CD4-positive, alpha-beta memory T cell (primary cell): ENCODE measurements at regions not wholly inside any gene's neighbourhood (a gene's known extent, or its start where the extent isn't known, plus 50 kb on each side); places are given as distances from the start of the nearest gene placed in this dataset.
"Not testable (repeated sequence)": the region's sequence is repeated elsewhere in the genome, so short reads cannot be mapped to it uniquely, and the experiment has no call there.

Experiments
- CTCF ChIA-PET: fragments of 350-600 bp; sonication (Branson Sonifier 250); formaldehyde crosslinking; loops from one replicate; lab custom pipeline; 2021; ENCODE audit warnings: inconsistent platforms; ENCODE audit not compliant: partially characterized antibody; lab: Charles Lee
- POLR2A ChIA-PET: fragments of 350-600 bp; sonication (Branson Sonifier 250); formaldehyde crosslinking; loops from one replicate; lab custom pipeline; 2021; ENCODE audit not compliant: partially characterized antibody; lab: Charles Lee
- DNase-seq, 5 donors: peaks; one replicate each; pipeline versions ENCODE4 v3.0.0 to v3.0.0-alpha.2; 2020 to 2022; ENCODE audit warnings: mixed read lengths in 1 of 5
- H3K27ac ChIP-seq: one replicate; pipeline ENCODE4 v1.7.0; 2013; ENCODE audit warnings: low read depth, low read length
- H3K27me3 ChIP-seq: 2 replicates; pipeline ENCODE4 v1.7.0; 2013; ENCODE audit warnings: mild to moderate bottlenecking, low read length, moderate library complexity; ENCODE audit not compliant: insufficient read depth
- H3K36me3 ChIP-seq: 2 replicates; pipeline ENCODE4 v1.7.0; 2013; ENCODE audit warnings: mild to moderate bottlenecking, low read length, moderate library complexity; ENCODE audit not compliant: insufficient read depth
- H3K4me1 ChIP-seq: 2 replicates; pipeline ENCODE4 v1.7.0; 2013; ENCODE audit warnings: mild to moderate bottlenecking, low read length, moderate library complexity; ENCODE audit not compliant: insufficient read depth
- H3K4me3 ChIP-seq, 2 donors: one replicate each; pipeline ENCODE4 v1.7.0; 2013; ENCODE audit warnings: low read length in 2 of 2, mild to moderate bottlenecking in 1 of 2
- H3K9me3 ChIP-seq, 2 donors: one replicate each; pipeline ENCODE4 v1.7.0; 2013; ENCODE audit warnings: low read length in 2 of 2, control low read depth in 1 of 2; ENCODE audit not compliant: control insufficient read depth in 1 of 2
- H3K27ac Mint-ChIP-seq, 7 donors: one replicate each; pipeline ENCODE4 v1.8.0; 2020 to 2021; ENCODE audit warnings: mixed read lengths in 7 of 7, mild to moderate bottlenecking in 6 of 7, inconsistent platforms in 3 of 7, moderate library complexity in 3 of 7
- H3K27me3 Mint-ChIP-seq, 2 donors: one replicate each; pipeline ENCODE4 v1.8.0; 2020 to 2021; ENCODE audit warnings: mixed read lengths in 2 of 2
- H3K36me3 Mint-ChIP-seq, 2 donors: one replicate each; pipeline ENCODE4 v1.8.0; 2020 to 2021; ENCODE audit warnings: mixed read lengths in 2 of 2, inconsistent platforms in 1 of 2, mild to moderate bottlenecking in 1 of 2
- H3K4me1 Mint-ChIP-seq, 4 donors: one replicate each; pipeline ENCODE4 v1.8.0; 2020 to 2021; ENCODE audit warnings: mixed read lengths in 4 of 4, mild to moderate bottlenecking in 1 of 4
- H3K4me3 Mint-ChIP-seq, 8 donors: one replicate each; pipeline ENCODE4 v1.8.0; 2020 to 2021; ENCODE audit warnings: mixed read lengths in 8 of 8, mild to moderate bottlenecking in 7 of 8, moderate library complexity in 6 of 8, inconsistent platforms in 3 of 8
- H3K9me3 Mint-ChIP-seq, 8 donors: one replicate each; pipeline ENCODE4 v1.8.0; 2020 to 2021; ENCODE audit warnings: mixed read lengths in 8 of 8, mild to moderate bottlenecking in 5 of 8, inconsistent platforms in 3 of 8, moderate library complexity in 1 of 8
- intact Hi-C: fragments of 100-400 bp; cut with micrococcal nuclease; formaldehyde crosslinking; loops from one replicate; pipeline ENCODE4 v1.15.1; 2023

DNA sequence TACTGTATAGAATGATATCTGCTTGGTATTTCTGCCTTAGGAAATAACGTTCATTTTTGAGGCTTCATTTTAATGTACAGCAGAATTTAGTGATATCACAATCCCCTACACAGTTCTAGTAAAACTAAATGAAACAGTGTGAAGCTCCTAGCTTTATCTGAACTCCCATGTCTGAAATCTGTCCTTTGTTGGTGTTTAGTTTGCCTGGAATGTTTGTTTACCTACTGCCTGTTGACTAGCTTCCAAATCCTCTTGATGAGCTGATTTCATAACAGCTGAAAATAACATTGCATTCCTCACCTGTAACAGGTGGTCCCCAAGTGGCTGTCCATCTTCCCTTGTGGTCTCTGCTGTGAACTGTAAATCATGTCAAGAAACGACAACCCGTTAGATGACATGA is 629.1 kb downstream of the TTLL7 start:
- POLR2A ChIA-PET, H3K4me3 ChIP-seq, H3K9me3 ChIP-seq, H3K4me1 Mint-ChIP-seq, intact Hi-C loops, CTCF ChIA-PET, H3K27ac Mint-ChIP-seq, H3K27me3 Mint-ChIP-seq, H3K9me3 Mint-ChIP-seq, H3K4me3 Mint-ChIP-seq, H3K36me3 ChIP-seq, DNase-seq, H3K27me3 ChIP-seq, H3K4me1 ChIP-seq, H3K27ac ChIP-seq, H3K36me3 Mint-ChIP-seq: not testable (repeated sequence)

DNA sequence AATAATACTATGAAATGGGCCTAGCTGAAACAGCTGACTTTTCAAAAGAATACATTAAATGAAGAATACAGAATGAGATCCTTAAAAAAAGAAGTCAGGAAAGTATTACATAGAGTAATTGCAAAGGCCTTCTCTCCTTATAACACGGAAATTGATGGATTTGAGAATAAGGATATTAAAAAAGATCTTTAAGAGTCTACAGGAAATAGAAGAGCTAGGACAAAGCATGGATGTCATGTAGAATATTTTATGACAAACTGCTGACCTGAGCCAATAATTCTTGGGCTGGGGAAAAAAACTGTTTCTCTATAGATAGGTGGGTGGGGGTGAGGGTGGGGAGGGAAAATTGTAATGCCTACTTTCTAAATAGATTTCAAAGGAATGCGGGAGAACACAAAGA is 633.6 kb downstream of the TTLL7 start:
- H3K4me1 ChIP-seq, H3K27me3 ChIP-seq, H3K4me3 Mint-ChIP-seq, H3K9me3 ChIP-seq, H3K27me3 Mint-ChIP-seq, DNase-seq, CTCF ChIA-PET, intact Hi-C loops, H3K4me3 ChIP-seq, H3K4me1 Mint-ChIP-seq, H3K27ac Mint-ChIP-seq, H3K9me3 Mint-ChIP-seq, POLR2A ChIA-PET, H3K36me3 Mint-ChIP-seq, H3K27ac ChIP-seq, H3K36me3 ChIP-seq: not testable (repeated sequence)

- POLR2A ChIA-PET, intact Hi-C loops, H3K27me3 ChIP-seq, DNase-seq, H3K27ac Mint-ChIP-seq, H3K4me3 Mint-ChIP-seq, H3K27me3 Mint-ChIP-seq, H3K4me1 ChIP-seq, H3K36me3 ChIP-seq, H3K4me1 Mint-ChIP-seq, H3K27ac ChIP-seq, H3K9me3 ChIP-seq, H3K9me3 Mint-ChIP-seq, H3K4me3 ChIP-seq, H3K36me3 Mint-ChIP-seq, CTCF ChIA-PET: not testable (repeated sequence)
Observed at GRCh38 chr1:83345375-83345774, 653.6 kb downstream of the TTLL7 start.

- H3K4me1 ChIP-seq, H3K27me3 Mint-ChIP-seq, H3K9me3 Mint-ChIP-seq, H3K4me1 Mint-ChIP-seq, POLR2A ChIA-PET, H3K27me3 ChIP-seq, CTCF ChIA-PET, H3K9me3 ChIP-seq, H3K4me3 ChIP-seq, H3K36me3 ChIP-seq, H3K27ac ChIP-seq, intact Hi-C loops, H3K36me3 Mint-ChIP-seq: not testable (repeated sequence)
- Mint-ChIP-seq H3K27ac (peak overlapping the region in 1 of 7 donors; percentile 44), H3K4me3 (peak overlapping the region in 7 of 8 donors; percentile 8 to 43 (median 29))
- peak in 1 of 5 donors; percentile 2 for DNase-seq
Observed at GRCh38 chr1:83343767-83344166, 655.2 kb downstream of the TTLL7 start.

DNA sequence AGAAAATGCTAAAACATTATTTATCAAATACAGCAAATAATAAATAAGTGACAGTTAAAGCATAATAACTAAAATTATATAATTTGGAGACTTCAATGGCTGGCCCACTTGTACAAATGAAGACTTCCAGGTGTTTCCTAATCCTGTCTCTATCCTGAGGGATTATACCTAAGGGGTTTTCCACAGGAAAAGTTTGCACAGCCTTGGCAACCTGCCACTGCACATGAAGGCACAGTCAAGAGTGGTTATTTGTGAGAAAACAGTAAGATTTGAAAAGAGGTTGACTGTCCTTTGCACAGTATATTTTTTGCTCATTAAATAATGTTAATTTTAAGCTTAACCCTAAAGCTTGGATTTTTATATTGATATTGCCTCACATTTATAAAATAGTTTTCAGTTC is 655.9 kb downstream of the TTLL7 start:
- peak overlapping the region in 1 of 8 donors; percentile 34 for H3K4me3 Mint-ChIP-seq
- H3K27me3 Mint-ChIP-seq, H3K9me3 ChIP-seq, DNase-seq, H3K4me1 ChIP-seq, H3K36me3 ChIP-seq, H3K27me3 ChIP-seq, H3K27ac ChIP-seq, CTCF ChIA-PET, H3K4me3 ChIP-seq, H3K4me1 Mint-ChIP-seq, H3K36me3 Mint-ChIP-seq, intact Hi-C loops, H3K27ac Mint-ChIP-seq, H3K9me3 Mint-ChIP-seq, POLR2A ChIA-PET: not testable (repeated sequence)

DNA sequence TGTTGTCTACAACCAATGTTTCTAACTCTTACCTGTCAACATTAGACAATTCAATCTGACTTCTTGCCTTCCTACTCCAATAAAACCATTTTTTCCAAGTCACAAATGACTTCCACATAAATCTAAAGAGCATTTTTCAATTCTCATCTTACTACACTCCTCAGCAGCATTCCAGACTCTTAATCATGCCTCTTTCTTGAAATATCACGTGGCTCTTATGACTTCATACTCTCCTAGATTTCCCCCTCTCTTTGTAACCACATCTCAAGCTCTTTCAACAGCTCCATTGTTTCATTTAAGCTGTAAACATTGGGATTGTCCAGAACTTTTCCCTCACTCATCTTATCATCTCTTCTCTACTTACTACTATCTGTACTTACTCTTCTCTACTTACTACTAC is 666.6 kb downstream of the TTLL7 start:
- H3K9me3 ChIP-seq, H3K36me3 ChIP-seq, H3K36me3 Mint-ChIP-seq, H3K9me3 Mint-ChIP-seq, CTCF ChIA-PET, POLR2A ChIA-PET, H3K27me3 Mint-ChIP-seq, H3K4me3 ChIP-seq, H3K4me1 ChIP-seq, intact Hi-C loops, H3K27ac ChIP-seq, H3K27me3 ChIP-seq, DNase-seq, H3K4me1 Mint-ChIP-seq, H3K4me3 Mint-ChIP-seq, H3K27ac Mint-ChIP-seq: not testable (repeated sequence)

GRCh38 chr1:83318366-83318765 is 680.6 kb downstream of the TTLL7 start:
- no peaks in the 10 kb centered on the region for H3K36me3 Mint-ChIP-seq
- intact Hi-C loops = loop anchor here (10.0 kb wide), 1 partner anchor 546 kb away; no protein-coding TSS in a partner anchor

GRCh38 chr1:83315446-83315845 is 683.5 kb downstream of the TTLL7 start:
- intact Hi-C loops = loop anchor here (10.0 kb wide), 1 partner anchor 549 kb away; no protein-coding TSS in a partner anchor

More at GRCh38 chr1:83318366-83318765, 680.6 kb downstream of the TTLL7 start:
- POLR2A ChIA-PET = no interaction called here
- H3K27ac Mint-ChIP-seq = no peak overlapping the region
- no peaks in the 10 kb centered on the region for H3K4me1 Mint-ChIP-seq
- Histone ChIP-seq H3K36me3 (no peaks in the 10 kb centered on the region), H3K4me3 (no peak overlapping the region), H3K9me3 (no peaks in the 10 kb centered on the region), H3K27ac (no peak overlapping the region), H3K27me3 (no peaks in the 10 kb centered on the region), H3K4me1 (no peaks in the 10 kb centered on the region)
- H3K9me3 Mint-ChIP-seq = peaks cover 0 to 5% (median 2%) of the 10 kb centered on the region in 8 donors
- no peak for DNase-seq
- no peak overlapping the region for H3K4me3 Mint-ChIP-seq
- CTCF ChIA-PET = no interaction called here
- no peaks in the 10 kb centered on the region for H3K27me3 Mint-ChIP-seq

More at GRCh38 chr1:83315446-83315845, 683.5 kb downstream of the TTLL7 start:
- DNase-seq, H3K4me3 ChIP-seq, H3K4me3 Mint-ChIP-seq, POLR2A ChIA-PET, H3K27me3 Mint-ChIP-seq, H3K4me1 ChIP-seq, H3K4me1 Mint-ChIP-seq, H3K36me3 ChIP-seq, H3K36me3 Mint-ChIP-seq, H3K27ac ChIP-seq, CTCF ChIA-PET, H3K9me3 Mint-ChIP-seq, H3K27me3 ChIP-seq, H3K9me3 ChIP-seq: not testable (repeated sequence)
- H3K27ac Mint-ChIP-seq = peak overlapping the region in 1 of 7 donors; percentile 65
